Calu3 (cell line): ENCODE measurements at regions not wholly inside any gene's neighbourhood (a gene's known extent, or its start where the extent isn't known, plus 50 kb on each side); places are given as distances from the start of the nearest gene placed in this dataset.

ENCODE experiments used
- BruUV-seq: library from RNA; stranded (reverse); fragments of 400-500 nt; replicated peaks from 2 replicates; lab custom pipeline; 2021; lab: Mats Ljungman, UMichigan
- CTCF ChIA-PET: fragments of 300-600 bp; sonication (Branson Sonifier 250); formaldehyde crosslinking; loops from one replicate; lab custom pipeline; 2022; ENCODE audit warnings: antibody characterized with exemption; lab: Charles Lee
- DNase-seq: peaks from one replicate; pipeline ENCODE4 v3.0.0; 2022
- H3K27ac Mint-ChIP-seq: one replicate; pipeline ENCODE4 v1.8.0; 2022; ENCODE audit warnings: mixed read lengths; ENCODE audit not compliant: unreplicated experiment
- H3K27me3 Mint-ChIP-seq: one replicate; pipeline ENCODE4 v1.8.0; 2022; ENCODE audit warnings: mixed read lengths; ENCODE audit not compliant: unreplicated experiment
- H3K36me3 Mint-ChIP-seq: one replicate; pipeline ENCODE4 v1.8.0; 2022; ENCODE audit warnings: mild to moderate bottlenecking, moderate library complexity, mixed read lengths; ENCODE audit not compliant: insufficient read depth, unreplicated experiment
- H3K4me1 Mint-ChIP-seq: one replicate; pipeline ENCODE4 v1.8.0; 2022; ENCODE audit warnings: mild to moderate bottlenecking, low read depth, mixed read lengths; ENCODE audit not compliant: unreplicated experiment
- H3K4me3 Mint-ChIP-seq: one replicate; pipeline ENCODE4 v1.8.0; 2022; ENCODE audit warnings: mild to moderate bottlenecking, low read depth, moderate library complexity, mixed read lengths; ENCODE audit not compliant: unreplicated experiment
- H3K9me3 Mint-ChIP-seq: one replicate; pipeline ENCODE4 v1.8.0; 2022; ENCODE audit warnings: low read depth, mixed read lengths; ENCODE audit not compliant: unreplicated experiment
- intact Hi-C: fragments of 100-400 bp; cut with micrococcal nuclease; formaldehyde crosslinking; loops from one replicate; pipeline ENCODE4 v1.10.0; 2022; ENCODE audit not compliant: unreplicated experiment
- TF ChIP-seq, protein P1 (sequence below): fragments of 200-600 bp; IDR thresholded peaks from one replicate; pipeline ENCODE4 v1.8.0; 2022; ENCODE audit warnings: antibody characterized with exemption; ENCODE audit not compliant: unreplicated experiment

DNA sequence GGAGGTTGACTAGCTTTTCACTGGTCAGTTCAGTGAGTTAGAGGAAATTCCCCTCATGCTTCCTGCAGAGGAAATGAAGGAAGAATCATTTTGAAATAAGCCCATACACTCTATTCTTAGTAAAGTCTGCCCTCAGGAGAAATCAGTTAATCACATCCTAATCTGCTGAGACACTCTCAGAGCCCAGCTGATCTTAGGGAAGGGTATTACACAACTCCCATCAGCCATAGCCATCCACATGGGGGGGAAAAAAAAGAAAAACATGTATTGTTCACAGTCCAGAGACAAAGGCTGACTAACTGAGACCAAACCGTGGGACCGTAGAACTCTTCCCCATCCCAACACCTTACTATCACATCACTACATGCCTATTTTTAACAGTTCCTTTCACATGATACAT is 722.3 kb downstream of the CDH8 start:
- BruUV-seq, result no TSS peak
- Mint-ChIP-seq H3K27ac (no peak overlapping the region), H3K27me3 (no peaks in the 10 kb centered on the region), H3K36me3 (no peaks in the 10 kb centered on the region), H3K4me1 (no peaks in the 10 kb centered on the region), H3K4me3 (no peak overlapping the region), H3K9me3 (peaks cover 11% of the 10 kb centered on the region)
- intact Hi-C loops, result no loop called here
- TF ChIP-seq, protein P1, sequence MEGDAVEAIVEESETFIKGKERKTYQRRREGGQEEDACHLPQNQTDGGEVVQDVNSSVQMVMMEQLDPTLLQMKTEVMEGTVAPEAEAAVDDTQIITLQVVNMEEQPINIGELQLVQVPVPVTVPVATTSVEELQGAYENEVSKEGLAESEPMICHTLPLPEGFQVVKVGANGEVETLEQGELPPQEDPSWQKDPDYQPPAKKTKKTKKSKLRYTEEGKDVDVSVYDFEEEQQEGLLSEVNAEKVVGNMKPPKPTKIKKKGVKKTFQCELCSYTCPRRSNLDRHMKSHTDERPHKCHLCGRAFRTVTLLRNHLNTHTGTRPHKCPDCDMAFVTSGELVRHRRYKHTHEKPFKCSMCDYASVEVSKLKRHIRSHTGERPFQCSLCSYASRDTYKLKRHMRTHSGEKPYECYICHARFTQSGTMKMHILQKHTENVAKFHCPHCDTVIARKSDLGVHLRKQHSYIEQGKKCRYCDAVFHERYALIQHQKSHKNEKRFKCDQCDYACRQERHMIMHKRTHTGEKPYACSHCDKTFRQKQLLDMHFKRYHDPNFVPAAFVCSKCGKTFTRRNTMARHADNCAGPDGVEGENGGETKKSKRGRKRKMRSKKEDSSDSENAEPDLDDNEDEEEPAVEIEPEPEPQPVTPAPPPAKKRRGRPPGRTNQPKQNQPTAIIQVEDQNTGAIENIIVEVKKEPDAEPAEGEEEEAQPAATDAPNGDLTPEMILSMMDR, result no peak
- CTCF ChIA-PET, result no interaction called here
- DNase-seq, result no peak

DNA sequence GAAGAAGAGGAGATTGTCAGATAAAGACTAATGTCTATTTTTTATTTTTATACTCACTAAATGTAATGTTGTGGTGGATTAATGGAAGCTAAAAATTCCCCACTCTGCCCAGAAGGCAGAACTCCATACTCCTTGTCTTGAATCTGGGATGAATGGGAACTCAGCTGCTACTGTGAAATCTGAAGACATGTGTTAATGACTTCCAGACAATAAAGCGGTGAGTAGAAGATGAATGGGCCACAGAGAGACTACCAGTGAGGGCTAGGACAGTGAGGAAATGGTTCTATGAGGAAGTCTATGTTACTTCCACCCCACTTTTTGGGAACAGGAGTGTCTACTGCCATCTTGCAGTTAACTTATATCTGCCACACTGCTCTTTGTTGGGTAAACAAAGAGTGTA is 726.9 kb downstream of the CDH8 start:
- no peaks in the 10 kb centered on the region for H3K4me1 Mint-ChIP-seq
- TF ChIP-seq, protein P1, result no peak
- DNase-seq, result no peak
- CTCF ChIA-PET, result no interaction called here
- H3K4me3 Mint-ChIP-seq, result no peak overlapping the region
- intact Hi-C loops, result no loop called here
- H3K36me3 Mint-ChIP-seq, result no peaks in the 10 kb centered on the region
- no peak overlapping the region for H3K27ac Mint-ChIP-seq
- peaks cover 10% of the 10 kb centered on the region for H3K9me3 Mint-ChIP-seq
- no peaks in the 10 kb centered on the region for H3K27me3 Mint-ChIP-seq
- BruUV-seq, result no TSS peak

DNA sequence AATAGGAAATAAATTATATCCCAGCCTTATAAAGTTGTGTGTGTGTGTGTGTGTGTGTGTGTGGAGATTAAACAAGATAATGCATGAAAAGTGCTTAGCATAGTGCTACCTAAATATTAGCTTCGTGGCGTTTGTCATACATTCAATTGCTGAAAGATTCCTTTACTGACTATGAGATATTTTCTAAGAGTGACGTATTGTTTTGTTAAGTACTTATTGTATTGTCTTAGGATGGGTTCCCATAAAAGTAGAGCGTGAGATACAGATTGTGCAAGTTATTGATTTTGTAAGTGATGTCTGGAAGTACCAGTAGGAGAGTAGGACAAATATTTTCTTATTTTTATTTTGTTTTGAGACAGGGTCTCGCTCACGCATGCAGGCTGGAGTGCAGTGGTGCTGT is 730.0 kb downstream of the CDH8 start:
- H3K27ac Mint-ChIP-seq, result no peak overlapping the region
- no peaks in the 10 kb centered on the region for H3K4me1 Mint-ChIP-seq
- intact Hi-C loops, result no loop called here
- H3K27me3 Mint-ChIP-seq, result no peaks in the 10 kb centered on the region
- H3K36me3 Mint-ChIP-seq, result no peaks in the 10 kb centered on the region
- no peak for DNase-seq
- CTCF ChIA-PET, result no interaction called here
- no TSS peak for BruUV-seq
- TF ChIP-seq, protein P1, result no peak
- H3K4me3 Mint-ChIP-seq, result no peak overlapping the region
- peaks cover 10% of the 10 kb centered on the region for H3K9me3 Mint-ChIP-seq

DNA sequence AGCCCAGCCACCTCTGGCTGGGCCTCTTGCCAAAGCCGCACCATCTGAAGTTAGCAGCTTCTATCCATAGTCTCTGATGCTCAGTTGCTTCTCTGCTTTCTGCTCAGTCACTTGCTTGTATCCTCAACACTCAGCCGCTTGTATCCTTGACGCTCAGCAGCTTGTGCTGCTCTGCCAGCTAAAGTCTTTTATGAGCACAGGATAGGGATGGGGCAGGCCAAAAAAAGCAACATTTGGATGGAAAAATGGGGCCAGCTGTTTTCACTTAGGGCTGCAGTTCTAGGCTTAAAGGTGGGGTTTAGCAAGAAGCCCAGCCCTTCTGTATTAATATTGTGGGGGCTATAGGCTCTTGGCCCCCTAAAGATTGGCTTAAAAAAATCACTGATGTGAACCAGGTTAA is 739.4 kb downstream of the CDH8 start:
- Mint-ChIP-seq H3K27me3 (no peaks in the 10 kb centered on the region), H3K4me1 (no peaks in the 10 kb centered on the region), H3K36me3 (no peaks in the 10 kb centered on the region), H3K9me3 (peaks cover 10% of the 10 kb centered on the region), H3K27ac (no peak overlapping the region), H3K4me3 (no peak overlapping the region)
- CTCF ChIA-PET, result no interaction called here
- BruUV-seq, result no TSS peak
- DNase-seq, result no peak
- intact Hi-C loops, result no loop called here
- TF ChIP-seq, protein P1, result no peak

DNA sequence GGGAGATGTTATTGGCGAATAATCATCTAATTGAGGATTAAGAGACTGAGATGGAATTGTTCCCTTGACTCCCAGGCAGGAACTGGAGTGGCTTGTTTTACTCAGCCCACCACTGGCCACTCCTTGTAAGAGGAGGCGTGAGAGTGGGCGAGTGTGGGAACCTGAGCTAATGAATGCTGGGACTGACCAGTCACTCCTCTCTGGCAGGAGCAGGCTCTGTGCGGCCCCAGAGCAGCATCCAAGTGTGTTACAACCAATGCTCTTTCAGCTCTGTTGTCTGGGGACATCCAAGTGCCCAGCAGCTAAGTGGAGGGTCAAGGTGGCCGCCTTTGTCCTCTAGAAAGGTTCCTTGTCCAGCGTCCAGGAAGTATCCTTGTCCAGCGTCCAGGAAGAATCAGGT is 739.9 kb downstream of the CDH8 start:
- intact Hi-C loops, result no loop called here
- Mint-ChIP-seq H3K9me3 (peaks cover 13% of the 10 kb centered on the region), H3K27ac (no peak overlapping the region), H3K36me3 (no peaks in the 10 kb centered on the region), H3K4me3 (no peak overlapping the region), H3K27me3 (no peaks in the 10 kb centered on the region), H3K4me1 (no peaks in the 10 kb centered on the region)
- no TSS peak for BruUV-seq
- DNase-seq, result no peak
- CTCF ChIA-PET, result no interaction called here
- TF ChIP-seq, protein P1, result no peak
